Activated T-cell treated with anti-CD3 and anti-CD28 coated beads, Interleukin-2, amount 50 U/mL, for 24 hours (primary cell): ENCODE measurements at regions not wholly inside any gene's neighbourhood (a gene's known extent, or its start where the extent isn't known, plus 50 kb on each side); places are given as distances from the start of the nearest gene placed in this dataset.
"Not testable (repeated sequence)": the region's sequence is repeated elsewhere in the genome, so short reads cannot be mapped to it uniquely, and the experiment has no call there.

Source experiments
- DNase-seq: peaks from one replicate; pipeline ENCODE4 v3.0.0-alpha.2; 2020
- H3K27ac Mint-ChIP-seq: 2 replicates; pipeline ENCODE4 v1.8.0; 2020; ENCODE audit warnings: mild to moderate bottlenecking, mixed read lengths
- H3K27me3 Mint-ChIP-seq: 2 replicates; pipeline ENCODE4 v1.8.0; 2020; ENCODE audit warnings: mixed read lengths
- H3K36me3 Mint-ChIP-seq: 2 replicates; pipeline ENCODE4 v1.8.0; 2020; ENCODE audit warnings: low read depth, mixed read lengths
- H3K4me1 Mint-ChIP-seq: 2 replicates; pipeline ENCODE4 v1.8.0; 2020; ENCODE audit warnings: low read depth, mixed read lengths
- H3K4me3 Mint-ChIP-seq: 2 replicates; pipeline ENCODE4 v1.8.0; 2020; ENCODE audit warnings: mild to moderate bottlenecking, moderate library complexity, mixed read lengths
- H3K9me3 Mint-ChIP-seq: 2 replicates; pipeline ENCODE4 v1.8.0; 2020; ENCODE audit warnings: mixed read lengths

GRCh38 chr3:6326771-6327170, 534.1 kb upstream of the GRM7 start:
- Mint-ChIP-seq H3K36me3 (no peaks in the 10 kb centered on the region), H3K4me3 (no peak overlapping the region), H3K4me1 (no peaks in the 10 kb centered on the region), H3K27me3 (no peaks in the 10 kb centered on the region), H3K27ac (no peak overlapping the region), H3K9me3 (no peaks in the 10 kb centered on the region)
- no peak for DNase-seq

GRCh38 chr3:6340980-6341325, 520.0 kb upstream of the GRM7 start:
- H3K27me3 Mint-ChIP-seq, H3K9me3 Mint-ChIP-seq, H3K36me3 Mint-ChIP-seq, H3K4me1 Mint-ChIP-seq, H3K27ac Mint-ChIP-seq, DNase-seq, H3K4me3 Mint-ChIP-seq: not testable (repeated sequence)

DNA sequence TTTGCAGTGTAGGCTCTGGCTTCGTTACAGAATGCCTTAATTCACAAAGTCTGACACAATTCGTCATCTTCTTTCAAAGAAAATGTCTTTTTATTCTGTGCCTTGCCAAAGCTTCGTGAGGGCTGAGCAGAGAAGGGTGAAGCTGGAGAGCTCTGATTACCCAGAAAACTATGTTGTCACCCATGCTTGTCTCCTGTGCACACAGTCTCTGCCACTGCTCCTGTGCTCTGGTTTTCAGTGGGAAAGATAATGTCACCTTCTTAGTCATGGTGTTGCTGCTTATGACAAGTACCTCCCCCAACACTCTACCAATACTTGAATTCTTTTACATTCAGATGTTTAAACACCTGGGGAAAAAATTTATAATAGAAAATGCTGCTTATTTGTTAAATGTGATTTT, 509.2 kb upstream of the GRM7 start:
- Mint-ChIP-seq H3K27ac (no peak overlapping the region), H3K4me1 (no peaks in the 10 kb centered on the region), H3K27me3 (no peaks in the 10 kb centered on the region), H3K4me3 (no peak overlapping the region), H3K9me3 (peaks cover 3% of the 10 kb centered on the region), H3K36me3 (no peaks in the 10 kb centered on the region)
- no peak for DNase-seq

DNA sequence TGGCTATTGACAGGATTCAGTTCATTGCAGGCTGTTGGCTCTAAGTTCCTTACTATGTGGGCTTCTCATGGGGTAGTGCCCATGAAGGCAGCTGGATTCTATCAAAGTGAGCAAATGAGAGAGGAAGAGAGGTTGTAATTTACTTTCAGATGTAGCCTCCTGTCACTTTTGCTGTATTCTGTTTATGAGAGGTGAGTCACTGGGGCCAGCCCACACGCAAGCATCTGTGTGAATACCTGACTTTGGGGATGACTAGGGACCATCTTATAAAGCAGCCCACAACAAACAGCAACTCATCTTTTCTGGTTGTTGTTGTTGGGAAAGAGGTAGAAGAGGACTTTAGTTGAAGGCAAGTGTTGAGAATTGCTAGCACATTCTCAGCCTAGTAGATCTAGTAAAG, 506.3 kb upstream of the GRM7 start:
- Mint-ChIP-seq H3K9me3 (peaks cover 5% of the 10 kb centered on the region), H3K27me3 (no peaks in the 10 kb centered on the region), H3K27ac (no peak overlapping the region), H3K36me3 (no peaks in the 10 kb centered on the region), H3K4me1 (no peaks in the 10 kb centered on the region), H3K4me3 (no peak overlapping the region)
- no peak for DNase-seq

DNA sequence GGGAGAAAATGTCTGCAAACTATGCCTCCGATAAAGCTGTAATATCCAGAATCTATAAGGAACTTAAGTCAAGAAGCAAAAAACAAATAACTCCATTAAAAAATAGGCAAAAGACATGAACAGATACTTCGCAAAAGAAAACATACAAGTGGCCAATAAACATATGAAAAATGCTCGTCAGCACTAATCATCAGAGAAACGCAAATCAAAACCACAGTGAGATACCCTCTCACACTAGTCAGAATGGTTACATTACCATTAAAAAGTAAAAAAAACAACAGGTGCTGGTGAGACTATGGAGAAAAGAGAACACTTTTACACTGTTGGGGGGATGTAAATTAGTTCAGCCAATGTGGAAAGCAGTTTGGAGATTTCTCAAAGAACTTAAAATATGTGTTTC, 498.5 kb upstream of the GRM7 start:
- Mint-ChIP-seq H3K4me3 (no peak overlapping the region), H3K27me3 (no peaks in the 10 kb centered on the region), H3K36me3 (no peaks in the 10 kb centered on the region), H3K27ac (no peak overlapping the region), H3K4me1 (no peaks in the 10 kb centered on the region), H3K9me3 (peaks cover 7% of the 10 kb centered on the region)
- DNase-seq, result no peak

GRCh38 chr3:6367171-6367570, 493.7 kb upstream of the GRM7 start:
- DNase-seq, result no peak
- Mint-ChIP-seq H3K4me3 (no peak overlapping the region), H3K9me3 (peaks cover 8% of the 10 kb centered on the region), H3K27ac (no peak overlapping the region), H3K4me1 (no peaks in the 10 kb centered on the region), H3K27me3 (no peaks in the 10 kb centered on the region), H3K36me3 (no peaks in the 10 kb centered on the region)

DNA sequence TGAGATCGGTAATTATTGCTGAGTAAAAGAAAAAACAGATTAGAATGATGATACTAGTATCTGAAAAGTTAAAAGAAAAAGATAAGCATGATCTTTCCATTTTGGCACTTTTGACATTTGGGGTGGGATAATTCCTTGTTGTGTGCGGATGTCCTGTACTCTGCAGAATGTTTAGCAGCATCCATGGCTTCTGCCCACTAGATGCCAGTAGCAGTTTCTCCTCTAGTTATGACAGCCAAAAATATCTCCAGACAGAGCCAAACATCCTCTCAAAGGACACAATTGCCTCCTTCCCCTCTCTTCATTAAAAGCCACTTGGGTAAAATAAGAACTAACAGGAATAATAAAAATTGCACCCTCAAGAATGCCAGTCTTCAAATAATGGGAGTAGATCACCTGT, 468.8 kb upstream of the GRM7 start:
- no peak for DNase-seq
- H3K27me3 Mint-ChIP-seq, result no peaks in the 10 kb centered on the region
- no peaks in the 10 kb centered on the region for H3K4me1 Mint-ChIP-seq
- H3K27ac Mint-ChIP-seq, result no peak overlapping the region
- no peaks in the 10 kb centered on the region for H3K9me3 Mint-ChIP-seq
- no peak overlapping the region for H3K4me3 Mint-ChIP-seq
- H3K36me3 Mint-ChIP-seq, result no peaks in the 10 kb centered on the region

- Mint-ChIP-seq H3K4me1 (no peaks in the 10 kb centered on the region), H3K9me3 (peaks cover 6% of the 10 kb centered on the region), H3K36me3 (no peaks in the 10 kb centered on the region), H3K4me3 (no peak overlapping the region), H3K27me3 (no peaks in the 10 kb centered on the region), H3K27ac (no peak overlapping the region)
- DNase-seq, result no peak
Measured at GRCh38 chr3:6394944-6395343, 466.0 kb upstream of the GRM7 start.

- H3K27ac Mint-ChIP-seq, result no peak overlapping the region
- no peak overlapping the region for H3K4me3 Mint-ChIP-seq
- no peaks in the 10 kb centered on the region for H3K27me3 Mint-ChIP-seq
- H3K36me3 Mint-ChIP-seq, result no peaks in the 10 kb centered on the region
- no peaks in the 10 kb centered on the region for H3K4me1 Mint-ChIP-seq
- peaks cover 6% of the 10 kb centered on the region for H3K9me3 Mint-ChIP-seq
- no peak for DNase-seq
Measured at GRCh38 chr3:6396631-6397030, 464.3 kb upstream of the GRM7 start.

- not testable (repeated sequence) for H3K27me3 Mint-ChIP-seq, H3K36me3 Mint-ChIP-seq, DNase-seq, H3K4me3 Mint-ChIP-seq, H3K27ac Mint-ChIP-seq, H3K9me3 Mint-ChIP-seq, H3K4me1 Mint-ChIP-seq
Measured at GRCh38 chr3:6402666-6403065, 458.2 kb upstream of the GRM7 start.

DNA sequence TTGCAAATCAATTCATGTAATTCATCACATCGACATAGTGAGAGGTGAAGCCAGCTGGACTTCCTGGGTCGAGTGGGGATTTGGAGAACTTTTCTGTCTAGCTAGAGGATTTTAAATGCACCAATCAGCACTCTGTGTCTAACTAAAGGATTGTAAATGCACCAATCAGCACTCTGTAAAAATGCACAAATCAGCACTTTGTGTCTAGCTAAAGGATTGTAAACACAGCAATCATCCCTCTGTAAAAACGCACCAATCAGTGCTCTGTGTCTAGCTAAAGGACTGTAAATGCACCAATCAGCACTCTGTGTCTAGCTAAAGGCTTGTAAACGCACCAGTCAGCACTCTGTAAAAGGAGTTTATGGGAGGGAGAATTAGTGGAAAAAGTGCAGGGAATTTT, 454.0 kb upstream of the GRM7 start:
- not testable (repeated sequence) for H3K27me3 Mint-ChIP-seq, H3K4me1 Mint-ChIP-seq, H3K4me3 Mint-ChIP-seq, H3K9me3 Mint-ChIP-seq, H3K36me3 Mint-ChIP-seq, H3K27ac Mint-ChIP-seq, DNase-seq

GRCh38 chr3:6416049-6416661, 444.8 kb upstream of the GRM7 start:
- Mint-ChIP-seq H3K27me3 (no peaks in the 10 kb centered on the region), H3K4me3 (no peak overlapping the region), H3K27ac (no peak overlapping the region), H3K9me3 (peaks cover 3% of the 10 kb centered on the region), H3K4me1 (no peaks in the 10 kb centered on the region), H3K36me3 (no peaks in the 10 kb centered on the region)
- no peak for DNase-seq

GRCh38 chr3:6417174-6417573, 443.7 kb upstream of the GRM7 start:
- no peak overlapping the region for H3K27ac Mint-ChIP-seq
- H3K9me3 Mint-ChIP-seq, result peaks cover 3% of the 10 kb centered on the region
- no peak for DNase-seq
- no peaks in the 10 kb centered on the region for H3K36me3 Mint-ChIP-seq
- H3K4me3 Mint-ChIP-seq, result no peak overlapping the region
- H3K4me1 Mint-ChIP-seq, result no peaks in the 10 kb centered on the region
- H3K27me3 Mint-ChIP-seq, result no peaks in the 10 kb centered on the region

GRCh38 chr3:6418485-6418884, 442.4 kb upstream of the GRM7 start:
- peaks cover 7% of the 10 kb centered on the region for H3K9me3 Mint-ChIP-seq

DNA sequence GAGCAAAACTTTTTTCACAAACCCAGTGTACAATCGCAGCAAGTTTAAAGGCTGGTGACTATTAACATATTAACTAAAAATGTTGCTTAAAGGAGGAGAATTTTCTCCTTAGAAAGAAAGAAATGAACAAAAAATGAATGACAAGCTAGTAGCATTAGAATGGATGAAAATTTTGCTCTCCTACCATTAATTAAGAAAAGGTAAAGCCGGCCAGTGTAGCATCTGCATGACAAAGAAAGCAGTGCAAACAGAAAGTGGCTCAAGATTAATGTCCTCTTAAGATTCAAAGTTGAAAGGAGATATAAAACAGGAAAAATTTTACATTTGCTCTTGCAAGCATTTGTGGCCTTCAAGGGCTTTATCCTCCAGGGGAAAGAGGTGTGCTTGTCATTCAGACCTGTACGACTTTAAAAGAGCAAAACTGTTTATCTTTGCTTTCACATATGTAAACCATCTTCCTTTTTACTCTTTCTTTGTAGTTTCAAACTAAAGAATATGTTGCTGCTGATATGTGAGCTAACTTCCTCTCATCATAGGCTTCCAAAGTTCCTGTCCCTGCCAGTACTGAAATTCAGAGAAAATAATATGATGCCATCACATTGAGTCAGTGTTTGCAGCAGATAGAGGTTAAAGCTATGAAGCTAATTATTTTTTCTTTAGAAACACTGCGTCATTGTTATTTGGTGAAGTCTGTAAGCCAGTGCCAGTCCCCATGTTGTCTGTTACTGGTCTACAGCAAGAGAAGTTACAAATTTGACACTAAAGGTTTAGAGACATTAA, 439.1 kb upstream of the GRM7 start:
- H3K4me3 Mint-ChIP-seq, result no peak overlapping the region
- no peak overlapping the region for H3K27ac Mint-ChIP-seq
- no peaks in the 10 kb centered on the region for H3K4me1 Mint-ChIP-seq
- no peaks in the 10 kb centered on the region for H3K27me3 Mint-ChIP-seq
- no peaks in the 10 kb centered on the region for H3K36me3 Mint-ChIP-seq
- H3K9me3 Mint-ChIP-seq, result peaks cover 15% of the 10 kb centered on the region
- DNase-seq, result no peak

More at GRCh38 chr3:6418485-6418884, 442.4 kb upstream of the GRM7 start:
- no peaks in the 10 kb centered on the region for H3K4me1 Mint-ChIP-seq
- no peaks in the 10 kb centered on the region for H3K27me3 Mint-ChIP-seq
- no peak for DNase-seq
- no peaks in the 10 kb centered on the region for H3K36me3 Mint-ChIP-seq
- no peak overlapping the region for H3K4me3 Mint-ChIP-seq
- no peak overlapping the region for H3K27ac Mint-ChIP-seq
